D721Med (cell line): ENCODE measurements at regions not wholly inside any gene's neighbourhood (a gene's known extent, or its start where the extent isn't known, plus 50 kb on each side); places are given as distances from the start of the nearest gene placed in this dataset.

Source experiments
- DNase-seq: peaks from one replicate; pipeline ENCODE4 v3.0.0; 2011; ENCODE audit warnings: low spot score; ENCODE audit not compliant: insufficient read length
- FAIRE-seq: peaks from 2 replicates; lab custom pipeline; 2011; peaks lifted over from hg19 to GRCh38; lab: Jason Lieb, UNC
- TF ChIP-seq, protein P1 (sequence below): IDR thresholded peaks from 2 replicates; pipeline ENCODE4 v1.5.1; 2012; ENCODE audit warnings: mild to moderate bottlenecking, control low read depth; ENCODE audit not compliant: insufficient read depth; ENCODE audit errors: missing control alignments

DNA sequence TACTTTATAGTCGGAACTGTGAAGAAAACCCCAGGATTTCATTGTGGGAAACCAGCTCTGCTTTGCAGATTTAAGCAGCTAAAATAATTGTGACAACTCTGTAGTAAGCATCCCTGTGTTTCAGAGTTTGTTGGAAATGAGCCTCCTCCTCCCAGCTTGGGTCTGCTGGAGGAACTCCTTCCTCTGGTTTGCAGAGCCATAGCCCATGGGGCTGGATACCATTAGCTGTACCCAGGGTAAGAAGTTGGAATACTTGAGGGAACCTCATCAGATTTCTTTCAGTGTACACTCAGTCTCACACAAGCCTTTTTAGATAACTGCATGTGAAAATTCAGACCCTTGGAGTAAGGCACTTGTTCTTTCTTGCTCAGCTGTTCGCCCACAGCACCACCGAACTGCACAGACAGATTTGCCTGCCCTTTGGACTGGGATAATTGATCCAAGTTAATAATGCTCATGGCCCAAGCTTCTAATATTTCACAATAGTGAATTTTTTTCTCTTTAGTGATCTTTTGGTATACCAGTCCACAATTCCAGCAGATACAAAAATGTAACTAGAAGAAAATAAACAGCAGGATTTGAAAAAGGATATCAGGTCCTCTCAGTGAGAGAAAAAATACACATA, 467.4 kb upstream of the FZD8 start:
- FAIRE-seq, result no peak
- TF ChIP-seq, protein P1, sequence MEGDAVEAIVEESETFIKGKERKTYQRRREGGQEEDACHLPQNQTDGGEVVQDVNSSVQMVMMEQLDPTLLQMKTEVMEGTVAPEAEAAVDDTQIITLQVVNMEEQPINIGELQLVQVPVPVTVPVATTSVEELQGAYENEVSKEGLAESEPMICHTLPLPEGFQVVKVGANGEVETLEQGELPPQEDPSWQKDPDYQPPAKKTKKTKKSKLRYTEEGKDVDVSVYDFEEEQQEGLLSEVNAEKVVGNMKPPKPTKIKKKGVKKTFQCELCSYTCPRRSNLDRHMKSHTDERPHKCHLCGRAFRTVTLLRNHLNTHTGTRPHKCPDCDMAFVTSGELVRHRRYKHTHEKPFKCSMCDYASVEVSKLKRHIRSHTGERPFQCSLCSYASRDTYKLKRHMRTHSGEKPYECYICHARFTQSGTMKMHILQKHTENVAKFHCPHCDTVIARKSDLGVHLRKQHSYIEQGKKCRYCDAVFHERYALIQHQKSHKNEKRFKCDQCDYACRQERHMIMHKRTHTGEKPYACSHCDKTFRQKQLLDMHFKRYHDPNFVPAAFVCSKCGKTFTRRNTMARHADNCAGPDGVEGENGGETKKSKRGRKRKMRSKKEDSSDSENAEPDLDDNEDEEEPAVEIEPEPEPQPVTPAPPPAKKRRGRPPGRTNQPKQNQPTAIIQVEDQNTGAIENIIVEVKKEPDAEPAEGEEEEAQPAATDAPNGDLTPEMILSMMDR, result no peak

DNA sequence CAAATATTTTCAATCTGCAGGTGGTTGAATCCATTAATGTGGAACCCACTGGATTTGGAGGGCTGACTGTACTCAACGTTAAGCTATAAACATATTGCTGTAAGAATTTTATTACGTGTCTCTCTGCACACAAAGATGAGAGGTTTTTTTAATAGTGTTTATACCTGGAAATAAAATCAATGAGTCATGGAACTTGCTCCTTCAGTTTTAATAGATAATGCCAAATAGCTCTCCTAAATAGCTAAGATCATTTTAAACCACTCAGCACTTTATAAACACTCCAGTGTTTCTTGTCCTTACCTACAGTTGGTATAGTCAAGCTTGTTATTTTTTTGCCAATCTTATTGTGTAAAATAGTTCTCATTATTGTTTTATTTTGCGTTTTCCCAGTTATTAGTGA, 455.6 kb upstream of the FZD8 start:
- TF ChIP-seq, protein P1, result no peak
- no peak for DNase-seq
- FAIRE-seq, result no peak

More for the DNA sequence above, 467.4 kb upstream of the FZD8 start:
- no peak for DNase-seq

DNA sequence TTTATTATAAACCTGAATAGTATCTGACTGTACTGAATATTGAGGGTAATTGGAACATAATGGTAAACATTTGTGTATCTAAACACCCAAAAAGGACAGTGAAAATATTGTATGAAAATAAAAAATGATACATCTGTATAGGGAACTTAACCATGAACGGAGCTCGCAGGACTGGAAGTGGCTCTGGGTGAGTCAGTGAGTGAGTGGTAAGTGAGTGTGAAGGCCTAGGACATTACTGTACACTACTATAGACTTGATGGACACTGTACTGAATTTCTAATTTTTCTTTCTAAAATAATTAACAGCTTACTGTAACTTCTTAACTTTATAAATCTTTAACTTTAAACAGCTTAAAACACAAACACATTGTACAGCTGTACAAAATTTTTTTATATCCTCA, 454.5 kb upstream of the FZD8 start:
- no peak for FAIRE-seq
- TF ChIP-seq, protein P1, result no peak
- DNase-seq, result no peak

DNA sequence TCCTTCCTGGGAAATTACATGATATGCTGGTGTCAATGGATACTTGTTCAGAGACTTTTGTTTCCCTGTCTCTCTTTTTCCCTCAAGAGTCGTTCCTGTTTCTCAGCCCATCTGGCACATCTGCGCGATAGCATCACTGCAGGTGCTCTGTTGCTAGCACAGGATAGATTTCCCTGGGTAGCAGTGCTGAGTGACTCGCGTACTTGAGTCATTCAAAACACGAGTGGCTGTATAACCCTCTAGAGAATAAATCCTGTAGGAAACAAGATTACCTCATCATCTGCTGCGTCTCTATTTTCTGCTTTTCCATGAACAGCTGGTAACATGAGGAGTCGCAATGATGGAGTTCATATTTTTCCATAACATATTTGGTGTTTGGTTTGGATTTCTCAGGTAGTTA, 452.0 kb upstream of the FZD8 start:
- FAIRE-seq, result no peak
- DNase-seq, result no peak
- TF ChIP-seq, protein P1, result no peak

DNA sequence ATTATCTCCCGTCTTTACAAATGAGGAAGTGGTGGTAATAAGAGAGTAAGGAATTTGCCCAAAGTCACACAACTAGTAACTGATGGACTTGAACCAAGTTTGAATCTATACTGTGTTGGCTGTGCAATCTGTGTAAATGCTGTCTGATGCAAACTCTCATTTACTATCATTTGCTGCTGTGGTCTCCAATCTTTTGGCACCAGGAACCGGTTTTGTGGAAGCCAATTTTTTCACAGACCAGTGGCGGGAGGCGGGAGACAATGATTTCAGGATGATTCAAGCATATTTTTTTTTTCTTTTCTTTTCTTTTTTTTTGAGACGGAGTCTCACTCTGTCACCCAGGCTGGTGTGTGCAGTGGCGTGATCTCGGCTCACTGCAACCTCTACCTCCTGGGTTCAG, 450.0 kb upstream of the FZD8 start:
- TF ChIP-seq, protein P1, result no peak
- DNase-seq, result no peak
- FAIRE-seq, result no peak

DNA sequence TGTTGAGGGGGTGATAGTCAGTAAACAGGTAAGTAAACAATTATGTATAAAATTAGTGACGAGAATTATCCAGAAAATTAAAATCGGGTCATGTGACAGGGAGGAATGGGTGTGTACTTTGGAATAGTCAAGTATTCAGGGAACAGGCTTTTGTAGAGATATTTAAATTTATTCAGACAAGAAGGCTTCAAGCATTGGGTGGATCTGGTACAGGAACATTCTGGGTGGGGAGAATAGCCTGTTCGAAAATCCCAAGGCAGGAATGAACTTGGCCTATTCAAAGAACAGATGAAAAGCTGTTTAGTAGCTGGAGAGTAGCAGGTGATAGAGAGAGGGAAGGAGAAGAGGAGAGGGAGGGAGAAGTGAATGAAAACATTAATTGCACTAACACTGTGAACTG, 448.9 kb upstream of the FZD8 start:
- no peak for FAIRE-seq
- TF ChIP-seq, protein P1, result no peak
- no peak for DNase-seq

DNA sequence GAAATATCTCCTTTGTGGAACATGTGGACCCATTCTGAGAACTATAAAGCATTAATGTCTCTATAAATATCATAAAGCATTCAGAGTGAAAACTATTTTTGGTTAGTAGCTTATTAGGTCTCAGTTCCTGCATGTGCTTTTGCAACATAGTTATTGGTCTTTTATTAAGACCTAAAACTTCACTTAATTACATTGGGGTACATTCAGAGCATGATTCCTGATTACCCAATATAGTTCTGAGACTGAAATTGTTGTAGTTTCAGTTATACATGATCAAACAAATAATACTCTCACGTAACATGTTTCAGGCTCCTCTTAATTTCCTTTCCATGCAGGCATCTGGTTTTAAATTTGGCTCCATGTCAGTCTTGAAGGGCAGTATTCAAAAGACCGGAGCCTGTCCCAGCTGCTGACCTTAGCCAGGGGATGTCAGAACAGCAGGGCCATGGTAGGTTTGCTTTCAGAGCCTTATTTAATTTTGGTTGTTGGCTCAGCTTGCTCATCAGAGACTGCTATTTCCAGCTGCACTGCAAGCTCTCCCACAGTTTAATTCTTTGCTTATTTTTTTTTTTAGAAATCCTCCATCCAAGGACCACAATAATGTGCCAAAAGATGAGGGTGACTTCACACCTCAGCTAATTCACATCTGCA, 447.8 kb upstream of the FZD8 start:
- FAIRE-seq (no peak), DNase-seq (no peak)
- TF ChIP-seq, protein P1, result no peak
